Myocyte (in vitro differentiated cells): ENCODE measurements at regions not wholly inside any gene's neighbourhood (a gene's known extent, or its start where the extent isn't known, plus 50 kb on each side); places are given as distances from the start of the nearest gene placed in this dataset.

Experiments used
- DNase-seq: peaks from one replicate; pipeline ENCODE4 v3.0.0-alpha.2; 2012; ENCODE audit warnings: low read depth

DNA sequence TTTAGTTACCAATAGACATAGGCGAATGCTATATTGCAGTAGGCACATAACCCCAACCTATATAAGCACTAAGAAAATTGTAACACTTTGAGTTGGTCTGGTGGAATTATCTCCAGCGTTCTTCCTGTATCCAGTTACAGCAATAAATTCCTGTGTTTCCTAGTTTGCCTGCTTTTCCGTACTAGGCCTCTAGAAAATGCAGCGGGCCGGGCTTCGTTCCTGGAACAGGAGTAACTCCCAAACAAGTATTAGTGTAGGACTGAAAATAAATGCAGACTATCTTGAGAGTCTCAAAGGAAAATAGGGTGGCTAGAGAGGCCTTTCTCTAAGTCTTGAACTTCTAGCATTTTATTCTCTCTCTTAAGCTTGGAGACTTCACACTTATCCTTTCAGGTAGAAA, 159.8 kb downstream of the OR13H1 start:
- no peak for DNase-seq

DNA sequence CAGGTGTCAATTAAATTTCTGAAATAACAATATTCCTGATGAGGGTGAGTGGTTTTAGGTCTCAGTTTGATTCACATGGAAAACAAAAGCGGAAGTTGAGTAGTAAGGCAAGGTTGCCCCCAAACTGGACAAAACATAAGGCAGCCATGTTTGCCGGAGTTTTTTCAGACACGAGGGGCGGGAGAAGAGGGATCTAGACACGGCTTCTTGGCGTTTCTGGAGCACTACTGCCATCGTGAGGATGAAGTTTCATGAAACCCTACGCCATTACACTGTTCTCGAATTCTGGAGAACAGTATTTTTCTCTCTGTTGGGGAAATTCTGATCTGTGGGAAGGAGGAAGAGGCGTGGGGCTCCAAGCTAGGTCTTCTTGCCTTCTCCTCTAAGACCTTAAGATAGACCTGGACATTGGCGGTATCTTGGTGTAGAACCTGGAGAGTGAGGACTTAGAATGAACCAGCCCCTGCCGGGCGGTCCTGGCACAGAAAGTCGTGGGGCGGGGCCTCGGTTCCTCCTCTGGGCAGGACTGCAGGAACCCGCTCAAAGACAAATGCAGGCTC, 160.3 kb downstream of the OR13H1 start:
- peak; percentile 40 for DNase-seq

- no peak for DNase-seq
Observed at GRCh38 chrX:131709553-131709952, 165.7 kb downstream of the OR13H1 start.

- no peak for DNase-seq
Observed at GRCh38 chrX:131711478-131711867, 167.6 kb downstream of the OR13H1 start.

- no peak for DNase-seq
Observed at GRCh38 chrX:131723646-131724045, 179.8 kb downstream of the OR13H1 start.

DNA sequence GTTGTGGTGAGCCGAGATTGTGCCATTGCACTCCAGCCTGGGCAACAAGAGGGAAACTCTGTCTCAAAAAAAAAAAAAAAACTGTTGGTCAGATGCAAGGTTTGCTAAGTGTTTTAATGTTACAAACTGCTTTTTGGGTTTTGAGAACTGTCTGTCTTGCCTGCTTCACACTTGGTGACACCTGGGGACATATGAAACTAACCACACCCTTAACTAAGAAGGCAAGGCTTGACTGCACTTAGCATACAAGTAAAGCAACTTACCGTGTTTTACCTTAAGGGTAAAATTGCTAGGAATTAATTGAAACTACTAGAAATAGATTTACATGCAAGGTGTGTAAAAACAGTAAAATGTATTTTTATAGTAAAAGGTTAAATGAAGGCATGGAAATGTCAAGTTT, 180.4 kb downstream of the OR13H1 start:
- DNase-seq, result no peak

DNA sequence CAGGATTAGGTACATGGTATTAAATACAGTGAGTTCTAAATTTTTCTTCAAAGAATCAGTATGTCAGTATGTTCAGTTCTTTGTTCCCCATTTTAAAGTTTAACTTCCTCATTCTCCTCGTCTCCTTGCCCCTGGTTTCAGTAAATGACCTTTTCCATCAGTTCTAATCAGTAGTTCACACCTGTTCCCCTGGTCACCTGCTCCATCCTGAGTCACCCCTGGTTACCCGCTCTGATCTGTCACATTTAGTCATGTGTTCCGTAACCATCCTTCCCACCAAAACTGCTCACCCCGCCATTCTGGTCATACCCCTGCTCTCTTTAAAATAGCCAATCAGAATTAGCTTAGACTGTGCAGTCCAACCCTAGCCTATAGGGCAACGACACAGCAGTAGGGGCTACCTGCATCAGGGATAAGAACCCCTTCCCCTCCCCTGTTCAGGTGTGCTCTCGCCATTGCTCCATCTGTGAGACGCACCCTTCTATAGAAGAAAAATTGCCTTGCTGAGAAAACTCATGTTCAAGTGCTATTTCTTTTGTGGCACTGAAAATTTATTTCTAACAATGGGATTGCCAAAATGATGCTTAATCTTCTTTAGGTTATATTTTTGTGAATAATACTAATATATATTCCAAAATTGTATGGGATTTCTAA, 181.3 kb downstream of the OR13H1 start:
- DNase-seq, result no peak

GRCh38 chrX:131727778-131728177, 183.9 kb downstream of the OR13H1 start:
- no peak for DNase-seq

- no peak for DNase-seq
Observed at GRCh38 chrX:131728295-131729145, 184.6 kb downstream of the OR13H1 start.

DNA sequence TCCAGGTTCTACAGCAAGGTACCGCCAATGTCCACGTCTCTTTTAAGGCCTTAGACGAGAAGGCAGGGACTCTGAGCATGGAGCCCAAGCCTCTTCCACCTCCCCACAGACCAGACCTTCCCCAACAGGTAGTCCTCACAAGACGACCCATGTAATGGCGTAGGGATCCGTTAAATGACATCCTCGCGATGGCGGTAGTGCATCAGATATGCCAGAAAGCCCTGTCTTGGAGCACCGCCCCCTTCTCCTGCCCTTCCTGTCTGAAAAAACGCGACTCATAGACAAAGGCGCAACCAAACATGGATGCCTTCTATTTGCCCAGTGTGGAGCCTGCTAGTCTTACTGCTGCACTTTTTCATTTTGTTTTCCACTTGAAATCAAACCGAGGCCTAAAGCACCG, 185.4 kb downstream of the OR13H1 start:
- DNase-seq, result no peak

DNA sequence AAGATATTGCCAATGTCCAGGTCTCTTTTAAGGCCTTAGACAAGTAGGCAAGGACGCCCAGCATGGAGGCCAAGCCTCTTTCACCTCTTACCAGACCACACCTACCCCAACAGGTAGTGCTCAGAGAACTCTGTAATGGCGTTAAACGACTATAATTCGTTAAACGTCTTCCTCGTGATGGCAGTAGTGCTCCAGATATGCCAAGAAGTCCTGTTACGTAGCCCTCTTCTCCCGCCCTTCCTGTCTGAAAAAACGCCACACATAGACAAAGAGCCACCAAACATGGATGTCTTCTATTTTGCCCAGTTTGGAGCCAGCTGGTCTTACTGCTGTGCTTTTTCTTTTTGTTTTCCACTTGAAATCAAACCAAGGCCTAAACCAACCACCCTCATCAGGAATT, 190.7 kb downstream of the OR13H1 start:
- DNase-seq, result peak; percentile 48

DNA sequence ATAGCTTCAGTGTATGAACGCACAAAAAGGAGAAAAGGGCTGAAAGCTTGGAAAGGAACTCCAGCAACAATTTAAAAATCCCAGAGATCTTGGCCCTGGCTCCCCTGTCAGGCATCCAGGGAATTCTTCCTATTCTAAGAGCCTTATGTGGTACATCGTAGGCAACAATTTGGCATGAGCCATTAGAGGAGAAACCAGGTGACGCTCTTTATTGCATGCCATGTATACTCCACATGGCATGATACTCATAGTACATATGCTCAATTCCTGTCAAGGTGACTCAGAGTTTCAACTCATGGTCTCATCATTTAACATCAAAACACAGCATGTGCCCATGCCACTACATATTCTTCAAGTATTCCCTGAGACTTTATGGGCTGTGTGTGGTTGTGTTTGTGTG, 191.3 kb downstream of the OR13H1 start:
- DNase-seq, result no peak

DNA sequence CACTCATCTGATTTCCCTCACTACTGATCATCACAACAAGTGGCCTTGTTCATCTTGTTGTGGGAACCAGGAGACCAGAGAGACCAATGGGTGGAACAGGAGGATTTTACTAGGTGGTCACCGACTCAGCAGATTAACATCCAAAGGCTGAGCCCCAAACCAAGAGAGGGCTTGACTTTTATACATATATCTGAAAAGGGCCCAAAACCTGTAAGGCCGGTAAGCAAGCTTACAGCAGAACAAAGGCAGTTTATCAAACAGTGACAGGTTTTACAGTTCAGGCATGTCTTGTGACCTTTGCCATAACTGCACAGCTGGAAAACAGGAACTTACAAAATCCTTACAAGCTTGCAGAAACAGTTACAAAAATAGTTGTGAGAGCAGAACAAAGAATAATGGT, 195.9 kb downstream of the OR13H1 start:
- no peak for DNase-seq

DNA sequence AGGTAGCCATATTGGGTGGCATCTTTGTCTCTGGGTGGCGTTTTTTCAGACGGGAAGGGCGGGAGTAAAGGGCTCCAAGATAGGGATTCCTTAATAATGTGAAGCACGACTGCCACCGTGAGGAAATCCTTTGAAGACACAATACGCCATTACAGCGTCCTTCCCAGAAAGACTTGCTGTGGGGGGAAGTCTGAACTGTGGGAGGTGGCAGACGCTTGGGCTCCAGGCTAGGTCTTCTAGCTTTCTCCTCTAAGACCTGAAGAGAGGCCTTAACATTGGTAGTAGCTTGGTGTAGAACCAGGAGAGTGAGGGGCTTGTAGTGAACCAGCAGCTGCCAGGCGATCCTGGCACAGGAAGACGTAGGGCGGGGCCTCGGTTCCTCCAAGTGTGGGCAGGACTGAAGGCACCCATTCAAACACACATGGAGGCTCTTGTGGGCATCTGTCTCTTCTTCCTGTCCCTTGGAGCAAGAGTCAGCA, 197.3 kb downstream of the OR13H1 start:
- no peak for DNase-seq

GRCh38 chrX:131745942-131746489, 202.1 kb downstream of the OR13H1 start:
- DNase-seq, result no peak

DNA sequence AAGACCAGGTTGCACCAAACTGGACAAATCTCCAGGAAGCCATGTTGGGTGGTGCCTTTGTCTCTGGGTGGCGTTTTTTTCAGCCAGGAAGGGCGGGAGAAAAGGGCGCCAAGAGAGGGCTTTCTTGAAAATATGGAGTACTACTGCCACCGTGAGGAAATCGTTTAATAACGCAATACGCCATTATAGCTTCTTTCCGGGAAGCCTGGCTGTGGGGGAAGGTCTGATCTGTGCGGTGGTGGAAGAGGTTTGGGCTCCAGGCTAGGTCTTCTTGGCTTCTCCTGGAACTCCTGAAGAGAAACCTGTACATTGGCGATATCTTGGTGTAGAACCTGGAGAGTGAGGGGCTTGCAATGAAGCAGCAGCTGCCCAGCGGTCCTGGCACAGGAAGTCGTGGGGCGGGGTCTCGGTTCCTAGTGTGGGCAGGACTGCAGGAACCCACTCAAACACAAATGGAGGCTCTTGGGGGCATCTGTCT, 202.7 kb downstream of the OR13H1 start:
- DNase-seq, result peak; percentile 55

DNA sequence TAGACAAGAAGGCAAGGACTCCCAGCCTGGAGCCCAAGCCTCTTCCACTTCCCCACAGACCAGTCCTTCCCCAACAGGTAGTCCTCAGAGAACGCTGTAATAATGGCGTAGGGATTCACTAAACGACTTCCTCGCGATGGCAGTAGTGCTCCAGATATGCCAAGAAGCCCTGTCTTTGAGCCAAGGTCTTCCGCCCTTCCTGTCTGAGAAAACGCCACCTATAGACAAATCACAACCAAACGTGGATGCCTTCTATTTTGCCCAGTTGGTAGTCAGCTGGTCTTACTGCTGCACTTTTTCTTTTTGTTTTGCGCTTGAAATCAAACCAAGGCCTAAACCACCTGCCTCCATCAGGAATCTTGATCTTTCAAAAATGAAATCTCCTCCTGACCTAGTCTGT, 203.3 kb downstream of the OR13H1 start:
- DNase-seq, result peak; percentile 28

GRCh38 chrX:131752493-131753198, 208.8 kb downstream of the OR13H1 start:
- DNase-seq, result no peak

GRCh38 chrX:131762802-131763234, 218.9 kb downstream of the OR13H1 start:
- peak; percentile 38 for DNase-seq

DNA sequence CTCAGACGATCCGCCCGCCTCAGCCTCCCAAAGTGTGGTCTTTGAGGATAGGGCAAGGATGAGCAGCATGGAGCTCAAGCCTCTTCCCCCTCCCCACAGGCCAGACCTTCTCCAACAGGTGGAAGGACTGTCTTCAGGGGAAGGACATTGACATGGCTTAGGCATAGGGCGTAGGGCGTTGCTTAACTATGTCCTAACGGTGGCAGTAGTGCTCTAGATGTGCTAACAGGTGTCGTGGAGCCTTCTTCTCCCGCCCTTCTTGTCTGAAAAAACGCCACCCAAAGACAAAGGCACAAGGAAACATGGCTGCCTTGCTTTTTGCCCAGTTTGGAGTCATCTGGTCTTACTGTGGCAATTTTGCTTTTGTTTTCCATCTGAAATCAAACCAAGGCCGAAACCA, 219.8 kb downstream of the OR13H1 start:
- peak; percentile 31 for DNase-seq

- DNase-seq, result no peak
Observed at GRCh38 chrX:131764216-131764615, 220.3 kb downstream of the OR13H1 start.
